ENCODE measurements at regions not wholly inside any gene's neighbourhood (a gene's known extent, or its start where the extent isn't known, plus 50 kb on each side); places are given as distances from the start of the nearest gene placed in this dataset.

- WGBS (ENCODE audit: low lambda C conversion rate, missing lambda C conversion rate): 95% methylated on average over 28 of the region's 28 CpGs
- Histone ChIP-seq H2AFZ (no peak overlapping the region), H3K36me3 (replicated peaks; ENCODE audit: insufficient read depth, low read depth) (no peaks in the 10 kb centered on the region), H3K79me2 (no peaks in the 10 kb centered on the region), H3K27me3 (no peaks in the 10 kb centered on the region), H4K20me1 (ENCODE audit: insufficient read depth, poor library complexity, severe bottlenecking) (no peaks in the 10 kb centered on the region), H3K9me2 (replicated peaks; ENCODE audit: insufficient read depth) (no peaks in the 10 kb centered on the region), H3K4me3 (no peak overlapping the region), H3K9me3 (ENCODE audit: low read depth) (no peaks in the 10 kb centered on the region), H3K27ac (peak overlapping the region; percentile 83), H3K4me2 (no peak overlapping the region), H3K4me1 (ENCODE audit: insufficient read depth) (peaks cover 16% of the 10 kb centered on the region)
- TF ChIP-seq EZH2 (IDR thresholded peaks at IDR 0.05; ENCODE audit: borderline replicate concordance) (no peak), CTCF (IDR thresholded peaks at IDR 0.05; ENCODE audit: poor library complexity) (no peak), EZH2phosphoT487 (IDR thresholded peaks at IDR 0.05; ENCODE audit: low read depth, severe bottlenecking, unreplicated experiment) (no peak)
- no peak for DNase-seq (ENCODE audit: low spot score)
Observed at GRCh38 chr18:10009321-10010144, 95.7 kb downstream of the VAPA start.

GRCh38 chr18:10010611-10011015, 96.8 kb downstream of the VAPA start:
- no peaks in the 10 kb centered on the region for H3K9me2 ChIP-seq (replicated peaks; ENCODE audit: insufficient read depth)
- TF ChIP-seq EZH2phosphoT487 (IDR thresholded peaks at IDR 0.05; ENCODE audit: low read depth, severe bottlenecking, unreplicated experiment) (no peak), CTCF (IDR thresholded peaks at IDR 0.05; ENCODE audit: poor library complexity) (no peak), EZH2 (IDR thresholded peaks at IDR 0.05; ENCODE audit: borderline replicate concordance) (no peak)
- peak; percentile 87 for DNase-seq (ENCODE audit: low spot score)
- H3K79me2 ChIP-seq: no peaks in the 10 kb centered on the region
- no peak overlapping the region for H2AFZ ChIP-seq
- H3K4me2 ChIP-seq: peak overlapping the region; percentile 26
- H3K27me3 ChIP-seq: no peaks in the 10 kb centered on the region
- H3K9me3 ChIP-seq (ENCODE audit: low read depth): no peaks in the 10 kb centered on the region
- no peak overlapping the region for H3K4me3 ChIP-seq
- H4K20me1 ChIP-seq (ENCODE audit: insufficient read depth, poor library complexity, severe bottlenecking): no peaks in the 10 kb centered on the region
- H3K4me1 ChIP-seq (ENCODE audit: insufficient read depth): peaks cover 25% of the 10 kb centered on the region
- 17% methylated on average over 6 of the region's 6 CpGs for WGBS (ENCODE audit: low lambda C conversion rate, missing lambda C conversion rate)
- peak overlapping the region; percentile 85 for H3K27ac ChIP-seq
- no peaks in the 10 kb centered on the region for H3K36me3 ChIP-seq (replicated peaks; ENCODE audit: insufficient read depth, low read depth)

- Histone ChIP-seq H4K20me1 (ENCODE audit: insufficient read depth, poor library complexity, severe bottlenecking) (no peaks in the 10 kb centered on the region), H3K36me3 (replicated peaks; ENCODE audit: insufficient read depth, low read depth) (no peaks in the 10 kb centered on the region), H3K4me2 (peak overlapping the region; percentile 26), H3K27ac (peak overlapping the region; percentile 85), H3K79me2 (no peaks in the 10 kb centered on the region), H2AFZ (no peak overlapping the region), H3K27me3 (no peaks in the 10 kb centered on the region), H3K9me2 (replicated peaks; ENCODE audit: insufficient read depth) (no peaks in the 10 kb centered on the region), H3K4me1 (ENCODE audit: insufficient read depth) (peaks cover 25% of the 10 kb centered on the region), H3K4me3 (no peak overlapping the region), H3K9me3 (ENCODE audit: low read depth) (no peaks in the 10 kb centered on the region)
- no peak for DNase-seq (ENCODE audit: low spot score)
- 45% methylated on average over 4 of the region's 4 CpGs for WGBS (ENCODE audit: low lambda C conversion rate, missing lambda C conversion rate)
- TF ChIP-seq EZH2phosphoT487 (IDR thresholded peaks at IDR 0.05; ENCODE audit: low read depth, severe bottlenecking, unreplicated experiment): no peak
- no peak for TF ChIP-seq EZH2 (IDR thresholded peaks at IDR 0.05; ENCODE audit: borderline replicate concordance)
Observed at GRCh38 chr18:10011061-10011460, 97.2 kb downstream of the VAPA start.

GRCh38 chr18:10011751-10012150, 97.9 kb downstream of the VAPA start:
- no peak overlapping the region for H3K4me2 ChIP-seq
- no peak overlapping the region for H2AFZ ChIP-seq
- peaks cover 26% of the 10 kb centered on the region for H3K4me1 ChIP-seq (ENCODE audit: insufficient read depth)
- 82% methylated on average over 2 of the region's 2 CpGs for WGBS (ENCODE audit: low lambda C conversion rate, missing lambda C conversion rate)
- no peaks in the 10 kb centered on the region for H3K36me3 ChIP-seq (replicated peaks; ENCODE audit: insufficient read depth, low read depth)
- no peak for TF ChIP-seq CTCF (IDR thresholded peaks at IDR 0.05; ENCODE audit: poor library complexity)
- no peak for TF ChIP-seq EZH2phosphoT487 (IDR thresholded peaks at IDR 0.05; ENCODE audit: low read depth, severe bottlenecking, unreplicated experiment)
- no peak for TF ChIP-seq EZH2 (IDR thresholded peaks at IDR 0.05; ENCODE audit: borderline replicate concordance)
- peak overlapping the region; percentile 85 for H3K27ac ChIP-seq
- H3K79me2 ChIP-seq: no peaks in the 10 kb centered on the region
- no peaks in the 10 kb centered on the region for H4K20me1 ChIP-seq (ENCODE audit: insufficient read depth, poor library complexity, severe bottlenecking)
- no peaks in the 10 kb centered on the region for H3K27me3 ChIP-seq
- H3K4me3 ChIP-seq: no peak overlapping the region
- H3K9me2 ChIP-seq (replicated peaks; ENCODE audit: insufficient read depth): no peaks in the 10 kb centered on the region
- no peaks in the 10 kb centered on the region for H3K9me3 ChIP-seq (ENCODE audit: low read depth)
- DNase-seq (ENCODE audit: low spot score): no peak

All from hepatocyte (in vitro differentiated cells).